ENCODE measurements at regions not wholly inside any gene's neighbourhood (a gene's known extent, or its start where the extent isn't known, plus 50 kb on each side); places are given as distances from the start of the nearest gene placed in this dataset.

DNA sequence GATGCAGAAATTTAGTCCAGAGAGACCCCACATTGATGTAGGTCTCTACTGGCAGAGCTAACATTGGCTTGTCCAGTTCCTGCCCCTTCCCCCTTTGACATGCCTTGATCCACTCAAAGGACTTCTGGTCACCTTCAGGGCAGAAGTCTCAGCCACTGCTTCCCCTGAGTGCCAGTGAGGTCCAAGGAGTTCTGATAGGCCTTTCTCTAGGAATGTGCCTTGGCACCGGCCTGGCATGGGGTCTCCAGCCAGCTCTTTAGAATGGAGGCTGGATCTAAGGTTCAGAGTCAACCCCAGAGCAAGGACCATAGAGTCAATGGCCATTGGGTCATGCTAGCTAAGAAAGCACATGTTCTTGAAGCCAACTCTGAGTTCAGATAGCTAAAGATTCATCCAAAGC is 88.6 kb upstream of the PJA1 start:
- Histone ChIP-seq H3K27ac (ENCODE audit: low read depth, low read length, poor library complexity, severe bottlenecking) (no peak overlapping the region), H3K9me3 (ENCODE audit: low read depth, low read length, poor library complexity, severe bottlenecking) (no peaks in the 10 kb centered on the region), H3K4me3 (ENCODE audit: low read depth, low read length, poor library complexity, severe bottlenecking) (no peak overlapping the region), H3K36me3 (ENCODE audit: insufficient read depth, low read length, poor library complexity, severe bottlenecking) (no peaks in the 10 kb centered on the region), H3K4me1 (ENCODE audit: insufficient read depth, low read length, poor library complexity, severe bottlenecking) (peaks cover 13% of the 10 kb centered on the region), H3K27me3 (replicated peaks; ENCODE audit: insufficient read depth, low read depth, low read length, poor library complexity) (no peaks in the 10 kb centered on the region)
- no TSS peak for BruUV-seq (replicated peaks)
- POLR2A ChIA-PET (ENCODE audit: low non-redundant PET): no interaction called here
- DNase-seq (ENCODE audit: low spot score): no peak
- intact Hi-C loops (cut with micrococcal nuclease; ENCODE audit: unreplicated experiment): no loop called here
- TF ChIP-seq EZH2 (IDR thresholded peaks at IDR 0.05; ENCODE audit: borderline replicate concordance, low read depth, low read length, poor library complexity, severe bottlenecking): no peak
- TF ChIP-seq, protein P1, sequence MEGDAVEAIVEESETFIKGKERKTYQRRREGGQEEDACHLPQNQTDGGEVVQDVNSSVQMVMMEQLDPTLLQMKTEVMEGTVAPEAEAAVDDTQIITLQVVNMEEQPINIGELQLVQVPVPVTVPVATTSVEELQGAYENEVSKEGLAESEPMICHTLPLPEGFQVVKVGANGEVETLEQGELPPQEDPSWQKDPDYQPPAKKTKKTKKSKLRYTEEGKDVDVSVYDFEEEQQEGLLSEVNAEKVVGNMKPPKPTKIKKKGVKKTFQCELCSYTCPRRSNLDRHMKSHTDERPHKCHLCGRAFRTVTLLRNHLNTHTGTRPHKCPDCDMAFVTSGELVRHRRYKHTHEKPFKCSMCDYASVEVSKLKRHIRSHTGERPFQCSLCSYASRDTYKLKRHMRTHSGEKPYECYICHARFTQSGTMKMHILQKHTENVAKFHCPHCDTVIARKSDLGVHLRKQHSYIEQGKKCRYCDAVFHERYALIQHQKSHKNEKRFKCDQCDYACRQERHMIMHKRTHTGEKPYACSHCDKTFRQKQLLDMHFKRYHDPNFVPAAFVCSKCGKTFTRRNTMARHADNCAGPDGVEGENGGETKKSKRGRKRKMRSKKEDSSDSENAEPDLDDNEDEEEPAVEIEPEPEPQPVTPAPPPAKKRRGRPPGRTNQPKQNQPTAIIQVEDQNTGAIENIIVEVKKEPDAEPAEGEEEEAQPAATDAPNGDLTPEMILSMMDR (conservative IDR thresholded peaks at IDR 0.05; ENCODE audit: low read depth, low read length): no peak
- CTCF ChIA-PET: no interaction called here

DNA sequence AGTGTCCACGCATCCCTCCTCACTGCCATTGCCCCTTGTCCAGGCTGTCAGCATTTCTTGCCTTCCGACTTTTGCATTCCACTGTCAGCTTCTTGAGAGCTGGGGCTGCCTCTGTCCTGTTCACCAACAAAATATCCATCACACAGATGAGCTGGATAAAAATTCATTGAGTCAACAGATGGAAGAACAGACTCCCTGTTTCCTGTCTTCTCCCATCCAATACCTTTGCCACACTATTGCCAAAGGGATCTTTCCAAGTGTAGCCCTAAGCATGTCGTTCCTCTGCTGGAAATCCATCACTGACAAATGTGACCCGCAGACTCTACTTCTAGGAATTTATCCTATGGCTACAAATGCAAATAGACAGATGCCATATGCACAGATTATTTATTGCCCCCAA is 78.0 kb upstream of the PJA1 start:
- TF ChIP-seq, protein P1 (conservative IDR thresholded peaks at IDR 0.05; ENCODE audit: low read depth, low read length): no peak
- TF ChIP-seq EZH2 (IDR thresholded peaks at IDR 0.05; ENCODE audit: borderline replicate concordance, low read depth, low read length, poor library complexity, severe bottlenecking): no peak
- CTCF ChIA-PET: no interaction called here
- DNase-seq (ENCODE audit: low spot score): no peak
- Histone ChIP-seq H3K4me3 (ENCODE audit: low read depth, low read length, poor library complexity, severe bottlenecking) (no peak overlapping the region), H3K4me1 (ENCODE audit: insufficient read depth, low read length, poor library complexity, severe bottlenecking) (no peaks in the 10 kb centered on the region), H3K36me3 (ENCODE audit: insufficient read depth, low read length, poor library complexity, severe bottlenecking) (no peaks in the 10 kb centered on the region), H3K27me3 (replicated peaks; ENCODE audit: insufficient read depth, low read depth, low read length, poor library complexity) (no peaks in the 10 kb centered on the region), H3K27ac (ENCODE audit: low read depth, low read length, poor library complexity, severe bottlenecking) (no peak overlapping the region), H3K9me3 (ENCODE audit: low read depth, low read length, poor library complexity, severe bottlenecking) (no peaks in the 10 kb centered on the region)
- POLR2A ChIA-PET (ENCODE audit: low non-redundant PET): no interaction called here
- BruUV-seq (replicated peaks): no TSS peak
- intact Hi-C loops (cut with micrococcal nuclease; ENCODE audit: unreplicated experiment): no loop called here

DNA sequence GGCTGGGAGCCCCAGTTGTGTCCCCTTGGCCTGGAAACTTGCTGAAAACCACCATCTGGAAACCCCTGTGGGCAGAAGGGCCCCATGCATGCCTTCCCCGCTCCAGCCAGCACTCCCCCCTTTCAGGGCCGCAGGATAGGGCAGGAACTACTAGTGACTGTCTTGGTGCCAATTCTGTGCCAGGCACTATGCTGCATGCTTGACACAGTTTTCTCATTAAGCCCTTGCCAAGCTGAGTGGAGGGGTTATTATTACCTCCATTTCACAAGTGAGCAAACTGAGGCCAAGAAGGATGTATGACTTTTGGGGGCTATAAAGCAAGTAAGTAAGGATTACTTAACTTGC is 73.6 kb upstream of the PJA1 start:
- intact Hi-C loops (cut with micrococcal nuclease; ENCODE audit: unreplicated experiment): no loop called here
- CTCF ChIA-PET: no interaction called here
- no TSS peak for BruUV-seq (replicated peaks)
- no peaks in the 10 kb centered on the region for H3K9me3 ChIP-seq (ENCODE audit: low read depth, low read length, poor library complexity, severe bottlenecking)
- no peaks in the 10 kb centered on the region for H3K36me3 ChIP-seq (ENCODE audit: insufficient read depth, low read length, poor library complexity, severe bottlenecking)
- TF ChIP-seq EZH2 (IDR thresholded peaks at IDR 0.05; ENCODE audit: borderline replicate concordance, low read depth, low read length, poor library complexity, severe bottlenecking): no peak
- TF ChIP-seq, protein P1 (conservative IDR thresholded peaks at IDR 0.05; ENCODE audit: low read depth, low read length): no peak
- no peaks in the 10 kb centered on the region for H3K4me1 ChIP-seq (ENCODE audit: insufficient read depth, low read length, poor library complexity, severe bottlenecking)
- H3K27me3 ChIP-seq (replicated peaks; ENCODE audit: insufficient read depth, low read depth, low read length, poor library complexity): no peaks in the 10 kb centered on the region
- H3K4me3 ChIP-seq (ENCODE audit: low read depth, low read length, poor library complexity, severe bottlenecking): no peak overlapping the region
- POLR2A ChIA-PET (ENCODE audit: low non-redundant PET): no interaction called here
- H3K27ac ChIP-seq (ENCODE audit: low read depth, low read length, poor library complexity, severe bottlenecking): no peak overlapping the region
- no peak for DNase-seq (ENCODE audit: low spot score)

All from A673 (cell line).